ENCODE measurements at regions not wholly inside any gene's neighbourhood (a gene's known extent, or its start where the extent isn't known, plus 50 kb on each side); places are given as distances from the start of the nearest gene placed in this dataset.

DNA sequence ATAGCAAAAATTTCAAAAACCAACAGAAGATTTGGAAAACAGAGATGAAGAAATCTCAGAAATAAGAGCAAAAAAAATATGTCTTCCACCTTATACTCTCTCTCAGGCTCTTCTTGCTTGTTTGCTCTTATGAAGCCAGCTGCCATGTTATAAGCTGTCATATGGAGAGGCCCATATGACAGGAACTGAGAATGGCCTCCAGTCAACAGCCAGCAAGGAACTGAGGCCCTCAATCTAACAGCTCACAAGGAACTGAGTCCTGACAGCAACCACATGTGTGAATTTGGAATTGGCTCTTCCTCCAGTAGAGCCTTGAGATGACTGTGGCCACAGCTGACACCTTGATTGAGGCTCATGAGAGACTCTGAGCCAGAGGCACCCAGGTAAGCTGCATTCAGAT lies 51.3 kb upstream of the MAOA start:
- H3K9me3 ChIP-seq (ENCODE audit: control insufficient read depth, insufficient read depth, low read length): no peaks in the 10 kb centered on the region
- H3K4me1 ChIP-seq (ENCODE audit: insufficient read depth, low read length): no peaks in the 10 kb centered on the region
- no peaks in the 10 kb centered on the region for H3K36me3 ChIP-seq (ENCODE audit: insufficient read depth, low read length)
- H3K9ac ChIP-seq (ENCODE audit: low read depth, low read length): no peak overlapping the region

GRCh38 chrX:43605351-43605750 lies 50.7 kb upstream of the MAOA start:
- Histone ChIP-seq H3K4me1 (ENCODE audit: insufficient read depth, low read length) (no peaks in the 10 kb centered on the region), H3K9me3 (ENCODE audit: control insufficient read depth, insufficient read depth, low read length) (no peaks in the 10 kb centered on the region), H3K36me3 (ENCODE audit: insufficient read depth, low read length) (no peaks in the 10 kb centered on the region), H3K9ac (ENCODE audit: low read depth, low read length) (no peak overlapping the region)
